Chondrocyte (in vitro differentiated cells): ENCODE measurements at regions not wholly inside any gene's neighbourhood (a gene's known extent, or its start where the extent isn't known, plus 50 kb on each side); places are given as distances from the start of the nearest gene placed in this dataset.

Experiments
- DNase-seq: peaks from one replicate; pipeline ENCODE4 v3.0.0; 2021; ENCODE audit warnings: mixed read lengths, low spot score
- H3K27ac Mint-ChIP-seq: one replicate; pipeline ENCODE4 v1.8.0; 2021; ENCODE audit warnings: mild to moderate bottlenecking, moderate library complexity, mixed read lengths; ENCODE audit not compliant: unreplicated experiment
- H3K27me3 Mint-ChIP-seq: 2 replicates; pipeline ENCODE4 v1.8.0; 2021; ENCODE audit warnings: low read depth, mixed read lengths
- H3K36me3 Mint-ChIP-seq: 2 replicates; pipeline ENCODE4 v1.8.0; 2021; ENCODE audit warnings: low read depth, mixed read lengths
- H3K4me1 Mint-ChIP-seq: 2 replicates; pipeline ENCODE4 v1.8.0; 2021; ENCODE audit warnings: low read depth, mild to moderate bottlenecking, mixed read lengths
- H3K4me3 Mint-ChIP-seq: one replicate; pipeline ENCODE4 v1.8.0; 2021; ENCODE audit warnings: mild to moderate bottlenecking, moderate library complexity, mixed read lengths; ENCODE audit not compliant: unreplicated experiment
- H3K9me3 Mint-ChIP-seq: 2 replicates; pipeline ENCODE4 v1.8.0; 2021; ENCODE audit warnings: low read depth, mixed read lengths
- CTCF ChIP-seq: fragments of 200-600 bp; sonication (generic); IDR thresholded peaks from 2 replicates; pipeline ENCODE4 v1.5.0; 2021; ENCODE audit warnings: antibody characterized with exemption, mild to moderate bottlenecking, moderate library complexity

- no peaks in the 10 kb centered on the region for H3K27me3 Mint-ChIP-seq
- no peaks in the 10 kb centered on the region for H3K36me3 Mint-ChIP-seq
- no peak for DNase-seq
- no peaks in the 10 kb centered on the region for H3K9me3 Mint-ChIP-seq
- peak overlapping the region; percentile 5 for H3K4me3 Mint-ChIP-seq
- no peak for TF ChIP-seq CTCF
- peak overlapping the region; percentile 92 for H3K27ac Mint-ChIP-seq
- peaks cover 58% of the 10 kb centered on the region for H3K4me1 Mint-ChIP-seq
These were observed 90.2 kb upstream of the C1orf21 start for GRCh38 chr1:184296466-184297243.

GRCh38 chr1:184297244-184297750 is 89.5 kb upstream of the C1orf21 start:
- no peak for TF ChIP-seq CTCF

GRCh38 chr1:184298440-184299405 is 88.1 kb upstream of the C1orf21 start:
- Mint-ChIP-seq H3K4me3 (no peak overlapping the region), H3K4me1 (peaks cover 53% of the 10 kb centered on the region), H3K27ac (peak overlapping the region; percentile 67), H3K27me3 (no peaks in the 10 kb centered on the region), H3K9me3 (peaks cover 12% of the 10 kb centered on the region), H3K36me3 (peaks cover 7% of the 10 kb centered on the region)
- no peak for DNase-seq
- no peak for TF ChIP-seq CTCF

More at GRCh38 chr1:184297244-184297750, 89.5 kb upstream of the C1orf21 start:
- Mint-ChIP-seq H3K4me3 (no peak overlapping the region), H3K27ac (peak overlapping the region; percentile 92), H3K36me3 (peaks cover under 1% of the 10 kb centered on the region), H3K4me1 (peaks cover 54% of the 10 kb centered on the region), H3K27me3 (no peaks in the 10 kb centered on the region), H3K9me3 (peaks cover under 1% of the 10 kb centered on the region)
- DNase-seq: no peak

GRCh38 chr1:184299406-184299790 is 87.4 kb upstream of the C1orf21 start:
- no peaks in the 10 kb centered on the region for H3K27me3 Mint-ChIP-seq
- peak overlapping the region; percentile 67 for H3K27ac Mint-ChIP-seq
- H3K4me3 Mint-ChIP-seq: no peak overlapping the region
- H3K4me1 Mint-ChIP-seq: peaks cover 51% of the 10 kb centered on the region
- H3K9me3 Mint-ChIP-seq: peaks cover 19% of the 10 kb centered on the region
- TF ChIP-seq CTCF: no peak
- no peak for DNase-seq
- peaks cover 10% of the 10 kb centered on the region for H3K36me3 Mint-ChIP-seq

GRCh38 chr1:184299796-184300195 is 87.0 kb upstream of the C1orf21 start:
- DNase-seq: no peak
- TF ChIP-seq CTCF: no peak
- Mint-ChIP-seq H3K9me3 (peaks cover 21% of the 10 kb centered on the region), H3K4me1 (peaks cover 52% of the 10 kb centered on the region), H3K27me3 (no peaks in the 10 kb centered on the region), H3K4me3 (no peak overlapping the region), H3K36me3 (peaks cover 12% of the 10 kb centered on the region), H3K27ac (no peak overlapping the region)
